Activated CD4-positive, alpha-beta memory T cell treated with anti-CD3 and anti-CD28 coated beads for 36 hours (primary cell): ENCODE measurements at regions not wholly inside any gene's neighbourhood (a gene's known extent, or its start where the extent isn't known, plus 50 kb on each side); places are given as distances from the start of the nearest gene placed in this dataset.

Source experiments
- CTCF ChIA-PET: fragments of 350-600 bp; sonication (Branson Sonifier 250); formaldehyde crosslinking; loops from one replicate; lab custom pipeline; 2021; ENCODE audit warnings: antibody characterized with exemption, inconsistent platforms; lab: Charles Lee
- POLR2A ChIA-PET: fragments of 350-600 bp; sonication (Branson Sonifier 250); formaldehyde crosslinking; loops from one replicate; lab custom pipeline; 2021; ENCODE audit warnings: antibody characterized with exemption; lab: Charles Lee
- DNase-seq: peaks from one replicate; pipeline ENCODE4 v3.0.0-alpha.2; 2020
- H3K27ac Mint-ChIP-seq: one replicate; pipeline ENCODE4 v1.8.0; 2021; ENCODE audit warnings: mixed read lengths
- H3K27me3 Mint-ChIP-seq: one replicate; pipeline ENCODE4 v1.8.0; 2021; ENCODE audit warnings: mixed read lengths
- H3K36me3 Mint-ChIP-seq: one replicate; pipeline ENCODE4 v1.8.0; 2021; ENCODE audit warnings: mixed read lengths
- H3K4me1 Mint-ChIP-seq: one replicate; pipeline ENCODE4 v1.8.0; 2021; ENCODE audit warnings: low read depth, mixed read lengths
- H3K4me3 Mint-ChIP-seq: one replicate; pipeline ENCODE4 v1.8.0; 2021; ENCODE audit warnings: mild to moderate bottlenecking, mixed read lengths
- H3K9me3 Mint-ChIP-seq: one replicate; pipeline ENCODE4 v1.8.0; 2021; ENCODE audit warnings: mixed read lengths
- intact Hi-C: fragments of 100-400 bp; cut with micrococcal nuclease; formaldehyde crosslinking; loops from one replicate; pipeline ENCODE4 v1.15.1; 2023

DNA sequence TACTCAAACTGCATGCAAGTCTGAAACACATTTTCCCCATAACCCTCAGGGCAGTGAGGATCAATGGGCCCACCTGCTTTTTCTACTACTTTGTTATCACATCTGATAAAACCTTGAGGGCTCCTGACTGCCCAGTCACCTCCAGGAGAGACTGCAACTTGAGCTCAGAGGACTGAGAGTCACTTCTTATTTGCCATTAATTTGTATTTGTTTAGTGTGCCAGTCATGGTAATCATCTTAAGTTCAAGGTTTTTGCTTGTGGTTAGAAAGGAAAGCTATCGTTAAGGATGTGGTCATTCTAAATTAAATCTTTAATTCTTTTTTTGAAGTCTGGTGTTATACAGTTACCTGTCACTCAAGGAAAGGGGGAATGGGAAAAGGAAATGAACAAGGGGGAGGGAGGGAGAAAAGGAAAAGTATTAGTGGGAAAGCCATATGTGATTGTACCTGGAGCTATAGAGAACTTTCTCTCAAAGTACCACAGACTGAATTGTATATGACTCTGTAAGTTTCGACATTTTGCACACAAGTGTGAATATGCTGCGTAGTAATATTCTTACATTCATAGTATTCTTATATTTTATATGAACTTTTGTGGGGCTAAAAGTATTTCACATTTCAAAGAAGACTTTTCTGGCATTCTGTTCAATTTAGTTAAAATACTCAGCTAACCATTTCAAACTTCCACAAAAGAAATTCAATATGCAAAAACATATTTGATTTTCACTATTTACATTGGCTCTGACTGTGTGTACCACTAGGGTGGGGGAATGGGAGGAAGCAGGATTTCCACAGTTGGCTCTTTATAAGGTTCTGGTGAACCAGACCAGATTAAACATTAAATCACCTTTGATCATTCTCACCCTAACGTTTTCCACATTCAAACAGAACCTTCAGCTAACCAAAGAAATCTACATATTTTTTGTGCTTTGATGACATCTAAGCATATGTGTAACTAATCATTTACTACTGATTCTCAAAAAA lies 166.5 kb upstream of the ATP11B start:
- no peaks in the 10 kb centered on the region for H3K4me1 Mint-ChIP-seq
- no peaks in the 10 kb centered on the region for H3K27me3 Mint-ChIP-seq
- no peak overlapping the region for H3K27ac Mint-ChIP-seq
- intact Hi-C loops: no loop called here
- DNase-seq: no peak
- H3K36me3 Mint-ChIP-seq: no peaks in the 10 kb centered on the region
- CTCF ChIA-PET: no interaction called here
- H3K9me3 Mint-ChIP-seq: no peaks in the 10 kb centered on the region
- POLR2A ChIA-PET: no interaction called here
- H3K4me3 Mint-ChIP-seq: no peak overlapping the region

DNA sequence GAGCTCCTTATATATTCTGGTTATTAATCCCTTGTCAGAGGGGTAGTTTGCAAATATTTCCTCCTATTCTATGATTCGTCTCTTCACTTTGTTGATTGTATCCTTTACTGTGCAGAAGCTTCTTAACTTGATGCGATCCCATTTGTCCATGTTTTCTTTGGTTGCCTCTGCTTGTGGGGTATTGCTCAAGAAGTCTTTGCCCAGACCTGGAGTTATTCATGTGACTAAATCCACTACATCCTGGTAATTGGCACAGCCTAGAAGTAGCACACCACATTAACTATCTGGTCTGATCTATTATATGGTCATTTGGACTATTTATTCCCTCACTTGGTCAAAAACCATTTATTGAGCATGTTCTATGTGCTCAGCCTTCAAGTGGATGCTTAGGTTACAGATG lies 164.8 kb upstream of the ATP11B start:
- no peaks in the 10 kb centered on the region for H3K36me3 Mint-ChIP-seq
- POLR2A ChIA-PET: no interaction called here
- no peak overlapping the region for H3K27ac Mint-ChIP-seq
- no peak overlapping the region for H3K4me3 Mint-ChIP-seq
- H3K4me1 Mint-ChIP-seq: no peaks in the 10 kb centered on the region
- intact Hi-C loops: no loop called here
- CTCF ChIA-PET: no interaction called here
- no peaks in the 10 kb centered on the region for H3K27me3 Mint-ChIP-seq
- no peak for DNase-seq
- no peaks in the 10 kb centered on the region for H3K9me3 Mint-ChIP-seq

DNA sequence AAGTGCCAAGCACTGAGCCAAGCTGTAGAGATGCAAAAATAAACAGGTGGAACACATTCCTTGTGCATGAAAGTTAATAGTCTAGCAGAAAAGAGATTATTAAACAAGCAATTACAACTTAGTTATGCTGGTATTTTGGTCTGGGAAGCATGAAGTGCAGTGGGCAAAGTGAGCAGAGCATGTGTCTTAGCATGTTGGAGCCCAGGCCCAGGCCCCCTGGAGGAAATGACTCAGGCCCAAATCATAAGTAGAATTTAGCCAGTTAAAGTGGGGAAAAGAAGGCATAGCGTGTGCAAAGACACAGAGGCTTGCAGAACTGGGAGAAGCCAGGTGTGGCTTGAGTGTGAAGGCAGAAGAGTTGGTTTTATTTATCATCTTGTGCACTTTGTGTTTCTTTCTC lies 163.8 kb upstream of the ATP11B start:
- no peaks in the 10 kb centered on the region for H3K36me3 Mint-ChIP-seq
- CTCF ChIA-PET: no interaction called here
- no peaks in the 10 kb centered on the region for H3K4me1 Mint-ChIP-seq
- POLR2A ChIA-PET: no interaction called here
- no peak for DNase-seq
- H3K27me3 Mint-ChIP-seq: no peaks in the 10 kb centered on the region
- intact Hi-C loops: no loop called here
- no peaks in the 10 kb centered on the region for H3K9me3 Mint-ChIP-seq
- H3K27ac Mint-ChIP-seq: no peak overlapping the region
- H3K4me3 Mint-ChIP-seq: no peak overlapping the region

- Mint-ChIP-seq H3K36me3 (no peaks in the 10 kb centered on the region), H3K27me3 (peaks cover 3% of the 10 kb centered on the region), H3K4me3 (no peak overlapping the region), H3K9me3 (no peaks in the 10 kb centered on the region), H3K27ac (no peak overlapping the region), H3K4me1 (no peaks in the 10 kb centered on the region)
- DNase-seq: no peak
- ChIA-PET CTCF (no interaction called here), POLR2A (no interaction called here)
- intact Hi-C loops: no loop called here
Observed at GRCh38 chr3:182631183-182632076, 161.9 kb upstream of the ATP11B start.

GRCh38 chr3:182632077-182632393 lies 161.3 kb upstream of the ATP11B start:
- CTCF ChIA-PET: no interaction called here
- Mint-ChIP-seq H3K27ac (no peak overlapping the region), H3K4me3 (no peak overlapping the region), H3K4me1 (no peaks in the 10 kb centered on the region), H3K36me3 (no peaks in the 10 kb centered on the region), H3K27me3 (peaks cover 3% of the 10 kb centered on the region), H3K9me3 (no peaks in the 10 kb centered on the region)
- DNase-seq: no peak
- intact Hi-C loops: no loop called here
- POLR2A ChIA-PET: no interaction called here

DNA sequence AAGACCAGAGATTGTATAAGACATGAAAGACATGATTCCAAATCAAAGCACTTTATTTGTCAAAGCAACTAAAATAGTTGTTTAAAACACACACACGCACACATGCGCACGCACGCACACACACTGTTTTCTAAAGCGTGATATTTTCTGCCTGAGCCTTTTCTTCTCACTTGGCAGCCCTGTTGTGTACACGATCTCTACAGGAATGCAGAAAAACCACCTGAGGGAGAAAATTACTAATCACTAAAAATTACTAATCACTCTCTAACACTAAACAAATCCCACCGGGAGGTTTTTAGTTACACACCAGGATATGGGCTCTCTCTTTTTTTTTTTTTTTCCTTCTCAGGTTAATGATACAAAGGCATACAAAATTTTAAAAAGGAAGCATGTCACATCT lies 160.1 kb upstream of the ATP11B start:
- H3K4me3 Mint-ChIP-seq: no peak overlapping the region
- H3K27ac Mint-ChIP-seq: no peak overlapping the region
- H3K27me3 Mint-ChIP-seq: peaks cover 7% of the 10 kb centered on the region
- H3K9me3 Mint-ChIP-seq: no peaks in the 10 kb centered on the region
- CTCF ChIA-PET: no interaction called here
- H3K36me3 Mint-ChIP-seq: no peaks in the 10 kb centered on the region
- POLR2A ChIA-PET: no interaction called here
- H3K4me1 Mint-ChIP-seq: no peaks in the 10 kb centered on the region
- DNase-seq: no peak
- intact Hi-C loops: no loop called here

GRCh38 chr3:182636646-182637045 lies 156.7 kb upstream of the ATP11B start:
- ChIA-PET POLR2A (no interaction called here), CTCF (interaction anchor here (0.6 kb wide), 1 partner anchor 118 kb away, joined by 3 read pairs; no protein-coding TSS in a partner anchor)
- no peaks in the 10 kb centered on the region for H3K4me1 Mint-ChIP-seq
- no peak overlapping the region for H3K4me3 Mint-ChIP-seq
- intact Hi-C loops: no loop called here
- peaks cover 10% of the 10 kb centered on the region for H3K27me3 Mint-ChIP-seq
- H3K27ac Mint-ChIP-seq: no peak overlapping the region
- DNase-seq: no peak
- no peaks in the 10 kb centered on the region for H3K36me3 Mint-ChIP-seq
- H3K9me3 Mint-ChIP-seq: no peaks in the 10 kb centered on the region

- Mint-ChIP-seq H3K4me1 (no peaks in the 10 kb centered on the region), H3K9me3 (no peaks in the 10 kb centered on the region), H3K27ac (no peak overlapping the region), H3K4me3 (no peak overlapping the region), H3K27me3 (peaks cover 10% of the 10 kb centered on the region), H3K36me3 (no peaks in the 10 kb centered on the region)
- ChIA-PET POLR2A (no interaction called here), CTCF (no interaction called here)
- DNase-seq: no peak
- intact Hi-C loops: no loop called here
Observed at GRCh38 chr3:182637350-182638110, 155.8 kb upstream of the ATP11B start.

DNA sequence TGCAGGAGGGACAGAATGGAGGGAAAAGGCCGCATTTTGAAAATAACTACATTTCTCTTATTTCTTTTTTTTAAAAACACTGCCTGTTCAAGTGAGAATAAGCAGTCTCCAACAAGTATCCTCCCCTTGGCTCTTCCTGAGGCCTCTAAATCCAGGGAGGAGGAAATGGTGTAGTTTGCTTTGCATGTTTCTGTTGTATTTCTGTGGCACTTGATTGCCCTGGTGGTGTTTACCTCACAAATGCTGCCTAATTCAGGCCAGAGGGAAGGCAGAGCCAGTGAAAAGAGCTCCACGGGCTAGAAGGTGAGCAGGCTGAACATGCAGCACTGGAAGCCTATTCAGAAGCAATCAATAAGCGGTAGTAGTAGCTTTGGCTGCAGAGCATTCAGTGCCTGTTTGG lies 149.3 kb upstream of the ATP11B start:
- Mint-ChIP-seq H3K4me3 (no peak overlapping the region), H3K36me3 (no peaks in the 10 kb centered on the region), H3K9me3 (no peaks in the 10 kb centered on the region), H3K27ac (no peak overlapping the region), H3K27me3 (peaks cover 12% of the 10 kb centered on the region), H3K4me1 (peaks cover 6% of the 10 kb centered on the region)
- intact Hi-C loops: no loop called here
- CTCF ChIA-PET: no interaction called here
- no peak for DNase-seq
- POLR2A ChIA-PET: no interaction called here

DNA sequence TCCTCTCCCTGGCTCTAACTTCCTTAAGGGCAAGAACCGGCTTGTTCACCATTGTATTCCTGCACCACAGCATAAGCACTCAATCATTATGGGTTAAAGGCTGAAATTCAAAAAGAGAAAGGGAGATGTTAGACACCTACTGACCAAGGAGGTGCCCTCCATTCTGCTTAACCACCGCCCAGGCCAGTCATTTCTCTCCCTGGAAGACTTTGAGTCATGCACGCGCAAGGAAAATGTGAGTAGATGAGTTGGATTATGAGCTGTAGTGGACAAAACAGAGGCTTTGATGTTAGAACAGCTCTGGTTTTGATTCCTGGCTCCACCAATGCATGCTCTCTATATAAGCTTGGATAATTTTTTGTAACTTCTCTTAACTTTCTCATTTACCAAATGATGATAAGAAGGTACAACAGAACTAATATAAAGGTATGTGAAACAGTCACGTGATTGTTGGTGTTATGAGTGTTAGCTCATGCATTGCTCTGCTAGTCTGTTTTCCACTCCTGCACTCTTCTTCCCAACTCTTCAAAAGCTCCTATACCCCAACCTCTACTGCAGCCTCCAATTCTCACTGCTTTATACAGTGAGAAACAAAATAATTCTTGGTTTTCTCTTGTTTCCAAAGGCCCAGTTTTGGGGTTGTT lies 148.4 kb upstream of the ATP11B start:
- POLR2A ChIA-PET: no interaction called here
- no peaks in the 10 kb centered on the region for H3K9me3 Mint-ChIP-seq
- no peak overlapping the region for H3K4me3 Mint-ChIP-seq
- intact Hi-C loops: no loop called here
- H3K27ac Mint-ChIP-seq: no peak overlapping the region
- H3K27me3 Mint-ChIP-seq: peaks cover 12% of the 10 kb centered on the region
- no peaks in the 10 kb centered on the region for H3K36me3 Mint-ChIP-seq
- CTCF ChIA-PET: no interaction called here
- DNase-seq: peak; percentile 77
- peaks cover 6% of the 10 kb centered on the region for H3K4me1 Mint-ChIP-seq

DNA sequence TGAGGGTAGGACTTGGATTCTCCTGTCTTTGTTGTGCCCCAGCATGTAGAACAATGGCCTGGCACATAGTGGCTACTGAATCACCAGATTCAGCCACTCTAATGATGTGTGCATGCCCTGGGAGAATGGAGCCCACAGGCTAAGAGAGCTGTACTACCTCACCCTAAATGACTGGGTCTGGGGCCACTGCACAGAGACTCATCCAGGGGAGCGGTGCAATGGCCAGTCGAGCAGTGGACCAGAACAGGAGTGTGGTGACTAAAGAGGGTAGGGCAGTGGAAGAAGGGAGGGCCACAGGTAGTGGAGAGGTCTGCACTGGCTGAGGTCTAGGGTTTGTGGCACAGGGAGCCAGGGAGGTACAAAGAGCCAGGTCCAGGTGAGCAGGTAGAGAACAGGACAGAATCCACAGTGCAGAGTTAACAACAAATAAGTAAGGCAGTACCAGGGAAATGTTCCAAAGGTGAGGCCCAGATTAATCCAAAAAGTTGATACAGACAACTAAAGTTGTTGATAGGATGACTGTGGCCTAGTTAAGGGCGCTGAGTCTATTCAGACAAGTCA lies 142.7 kb upstream of the ATP11B start:
- peaks cover 9% of the 10 kb centered on the region for H3K27me3 Mint-ChIP-seq
- intact Hi-C loops: no loop called here
- POLR2A ChIA-PET: no interaction called here

More for the DNA sequence above, 142.7 kb upstream of the ATP11B start:
- no peak for DNase-seq
- Mint-ChIP-seq H3K36me3 (no peaks in the 10 kb centered on the region), H3K4me3 (no peak overlapping the region), H3K4me1 (no peaks in the 10 kb centered on the region), H3K9me3 (no peaks in the 10 kb centered on the region), H3K27ac (no peak overlapping the region)
- CTCF ChIA-PET: interaction anchor here (0.7 kb wide), 1 partner anchor 25 kb away, joined by 3 read pairs; no protein-coding TSS in a partner anchor
